RWPE2 (cell line): ENCODE measurements at regions not wholly inside any gene's neighbourhood (a gene's known extent, or its start where the extent isn't known, plus 50 kb on each side); places are given as distances from the start of the nearest gene placed in this dataset.

Source experiments
- ATAC-seq: fragments of 200-7000 bp; cut with Tn5 transposase; 3 replicates; pipeline ENCODE4 v1.9.1; 2021; ENCODE audit warnings: low read depth
- DNase-seq: peaks from one replicate; pipeline ENCODE4 v3.0.0-alpha.2; 2020; ENCODE audit warnings: low spot score
- H3K27ac ChIP-seq: fragments of 450-650 bp; 2 replicates; pipeline ENCODE4 v1.5.1; 2017; ENCODE audit warnings: mild to moderate bottlenecking; ENCODE audit not compliant: poor library complexity, severe bottlenecking
- H3K27me3 ChIP-seq: fragments of 250-450 bp; sonication (Bioruptor Pico); 2 replicates; pipeline ENCODE4 v1.5.1; 2021; ENCODE audit warnings: mild to moderate bottlenecking, moderate library complexity; ENCODE audit not compliant: insufficient read depth, poor library complexity, severe bottlenecking
- H3K36me3 ChIP-seq: fragments of 250-450 bp; sonication (Bioruptor Pico); 2 replicates; pipeline ENCODE4 v1.5.1; 2020; ENCODE audit warnings: low read depth, mild to moderate bottlenecking, moderate library complexity
- H3K4me1 ChIP-seq: fragments of 250-450 bp; sonication (Bioruptor Pico); 2 replicates; pipeline ENCODE4 v1.5.1; 2021; ENCODE audit warnings: mild to moderate bottlenecking, moderate library complexity; ENCODE audit not compliant: insufficient read depth, poor library complexity, severe bottlenecking
- H3K4me3 ChIP-seq: fragments of 250-450 bp; sonication (Bioruptor Pico); 2 replicates; pipeline ENCODE4 v1.5.1; 2021; ENCODE audit warnings: mild to moderate bottlenecking, moderate library complexity; ENCODE audit not compliant: severe bottlenecking
- H3K9me3 ChIP-seq: fragments of 250-450 bp; sonication (Bioruptor Pico); 2 replicates; pipeline ENCODE4 v1.5.1; 2021; ENCODE audit warnings: mild to moderate bottlenecking, moderate library complexity; ENCODE audit not compliant: severe bottlenecking
- CTCF ChIP-seq: fragments of 450-650 bp; IDR thresholded peaks from one replicate; pipeline ENCODE4 v1.5.1; 2017; ENCODE audit warnings: mild to moderate bottlenecking, moderate library complexity; ENCODE audit not compliant: poor library complexity, severe bottlenecking

GRCh38 chr2:234797566-234798250 lies 154.1 kb upstream of the SH3BP4 start:
- DNase-seq, result no peak
- Histone ChIP-seq H3K9me3 (no peaks in the 10 kb centered on the region), H3K4me3 (no peak overlapping the region), H3K27ac (no peak overlapping the region), H3K4me1 (no peaks in the 10 kb centered on the region), H3K36me3 (no peaks in the 10 kb centered on the region), H3K27me3 (no peaks in the 10 kb centered on the region)
- ATAC-seq, result no peak
- no peak for TF ChIP-seq CTCF

GRCh38 chr2:234796045-234796591 lies 155.7 kb upstream of the SH3BP4 start:
- Histone ChIP-seq H3K27ac (no peak overlapping the region), H3K9me3 (no peaks in the 10 kb centered on the region), H3K4me1 (no peaks in the 10 kb centered on the region), H3K36me3 (no peaks in the 10 kb centered on the region), H3K27me3 (no peaks in the 10 kb centered on the region), H3K4me3 (no peak overlapping the region)
- TF ChIP-seq CTCF, result no peak
- ATAC-seq, result no peak
- no peak for DNase-seq

GRCh38 chr2:234795272-234795920 lies 156.4 kb upstream of the SH3BP4 start:
- H3K4me3 ChIP-seq, result no peak overlapping the region
- H3K27me3 ChIP-seq, result no peaks in the 10 kb centered on the region
- TF ChIP-seq CTCF, result no peak
- DNase-seq, result no peak
- no peaks in the 10 kb centered on the region for H3K4me1 ChIP-seq
- no peaks in the 10 kb centered on the region for H3K9me3 ChIP-seq
- H3K36me3 ChIP-seq, result no peaks in the 10 kb centered on the region
- ATAC-seq, result no peak
- no peak overlapping the region for H3K27ac ChIP-seq

- Histone ChIP-seq H3K4me1 (no peaks in the 10 kb centered on the region), H3K4me3 (no peak overlapping the region), H3K36me3 (no peaks in the 10 kb centered on the region), H3K27ac (no peak overlapping the region), H3K9me3 (no peaks in the 10 kb centered on the region), H3K27me3 (no peaks in the 10 kb centered on the region)
- no peak for TF ChIP-seq CTCF
- DNase-seq (no peak), ATAC-seq (no peak)
These were observed 157.0 kb upstream of the SH3BP4 start for GRCh38 chr2:234794866-234795265.
